ENCODE measurements at regions not wholly inside any gene's neighbourhood (a gene's known extent, or its start where the extent isn't known, plus 50 kb on each side); places are given as distances from the start of the nearest gene placed in this dataset.

DNA sequence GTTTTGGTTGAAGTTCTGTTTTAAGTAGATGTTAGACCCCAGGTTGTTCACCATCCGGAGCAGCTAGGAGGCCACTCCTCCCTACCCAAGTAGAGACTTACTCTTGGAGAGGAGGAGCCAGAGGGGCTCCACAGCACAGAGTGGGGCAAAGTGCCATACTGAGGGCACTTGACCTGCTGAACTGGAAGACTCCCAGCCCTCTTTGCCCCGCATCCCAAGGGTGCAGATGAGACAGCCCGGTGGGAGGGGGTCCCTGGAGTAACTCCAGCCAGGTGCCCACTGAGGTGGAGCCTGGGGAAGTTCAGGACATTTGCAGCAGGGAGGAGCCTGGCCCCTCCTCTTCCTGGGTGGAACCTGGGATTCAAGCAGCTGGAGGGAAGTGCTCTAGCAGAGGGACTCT, 102.1 kb upstream of the GPR6 start:
- H3K9me3 Mint-ChIP-seq (ENCODE audit: insufficient read depth), result no peaks in the 10 kb centered on the region
- no peak overlapping the region for H3K27ac ChIP-seq (ENCODE audit: low read length in 2 of 2)
- no peak overlapping the region for H3K9ac ChIP-seq (ENCODE audit: low read length)
- peaks cover 0 to 2% (median 0%) of the 10 kb centered on the region in 3 donors for H3K9me3 ChIP-seq (ENCODE audit: control extremely low read depth in 1 of 3, control insufficient read depth in 2 of 3, insufficient read depth in 1 of 3, low read length in 2 of 3)
- H3K4me1 Mint-ChIP-seq, result peaks cover 9% of the 10 kb centered on the region
- ChIA-PET POLR2A (no interaction called here), CTCF (interaction anchor here (0.6 kb wide), 1 partner anchor 163 kb away, joined by 3 read pairs; no protein-coding TSS in a partner anchor)
- no peak overlapping the region for H2AFZ ChIP-seq (ENCODE audit: insufficient read depth, low read depth, low read length, poor library complexity, severe bottlenecking)
- H3K27ac Mint-ChIP-seq, result no peak overlapping the region
- no peaks in the 10 kb centered on the region for H3K36me3 ChIP-seq (replicated peaks in 1 of 2; ENCODE audit: control extremely low read depth in 1 of 2, control insufficient read depth in 1 of 2, extremely low read depth in 1 of 2, insufficient read depth in 2 of 2, low read length in 1 of 2)
- H3K4me3 Mint-ChIP-seq, result no peak overlapping the region
- ATAC-seq (ENCODE audit: low read depth), result no peak
- WGBS (ENCODE audit: insufficient coverage), result 100% methylated on average over 2 of the region's 3 CpGs
- H3K27me3 ChIP-seq (replicated peaks in 1 of 4; ENCODE audit: control extremely low read depth in 1 of 4, control insufficient read depth in 3 of 4, insufficient read depth in 4 of 4, low read length in 3 of 4), result no peaks in the 10 kb centered on the region
- no peaks in the 10 kb centered on the region for H4K20me1 ChIP-seq (ENCODE audit: control insufficient read depth, insufficient read depth, low read length, poor library complexity, severe bottlenecking)
- TF ChIP-seq, protein P1, sequence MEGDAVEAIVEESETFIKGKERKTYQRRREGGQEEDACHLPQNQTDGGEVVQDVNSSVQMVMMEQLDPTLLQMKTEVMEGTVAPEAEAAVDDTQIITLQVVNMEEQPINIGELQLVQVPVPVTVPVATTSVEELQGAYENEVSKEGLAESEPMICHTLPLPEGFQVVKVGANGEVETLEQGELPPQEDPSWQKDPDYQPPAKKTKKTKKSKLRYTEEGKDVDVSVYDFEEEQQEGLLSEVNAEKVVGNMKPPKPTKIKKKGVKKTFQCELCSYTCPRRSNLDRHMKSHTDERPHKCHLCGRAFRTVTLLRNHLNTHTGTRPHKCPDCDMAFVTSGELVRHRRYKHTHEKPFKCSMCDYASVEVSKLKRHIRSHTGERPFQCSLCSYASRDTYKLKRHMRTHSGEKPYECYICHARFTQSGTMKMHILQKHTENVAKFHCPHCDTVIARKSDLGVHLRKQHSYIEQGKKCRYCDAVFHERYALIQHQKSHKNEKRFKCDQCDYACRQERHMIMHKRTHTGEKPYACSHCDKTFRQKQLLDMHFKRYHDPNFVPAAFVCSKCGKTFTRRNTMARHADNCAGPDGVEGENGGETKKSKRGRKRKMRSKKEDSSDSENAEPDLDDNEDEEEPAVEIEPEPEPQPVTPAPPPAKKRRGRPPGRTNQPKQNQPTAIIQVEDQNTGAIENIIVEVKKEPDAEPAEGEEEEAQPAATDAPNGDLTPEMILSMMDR (IDR thresholded peaks at IDR 0.05), result no peak
- no peak for TF ChIP-seq EZH2 (IDR thresholded peaks at IDR 0.05; ENCODE audit: borderline replicate concordance, insufficient read depth, low read depth, low read length, poor library complexity, severe bottlenecking)
- H3K4me2 ChIP-seq (replicated peaks; ENCODE audit: low read depth, low read length, poor library complexity, severe bottlenecking), result no peak overlapping the region
- no peak for DNase-seq
- peaks cover 6 to 9% of the 10 kb centered on the region in 2 donors for H3K4me1 ChIP-seq (ENCODE audit: control insufficient read depth in 2 of 2, insufficient read depth in 2 of 2, low read length in 2 of 2)
- no peaks in the 10 kb centered on the region for H3K79me2 ChIP-seq (ENCODE audit: control insufficient read depth, insufficient read depth, low read length)
- H3K27me3 Mint-ChIP-seq, result peaks cover 26% of the 10 kb centered on the region
- H3K4me3 ChIP-seq (ENCODE audit: control extremely low read depth in 1 of 5, extremely low read depth in 1 of 5, insufficient read depth in 1 of 5, low read depth in 2 of 5, low read length in 4 of 5), result no peak overlapping the region
- intact Hi-C loops (cut with micrococcal nuclease), result no loop called here

DNA sequence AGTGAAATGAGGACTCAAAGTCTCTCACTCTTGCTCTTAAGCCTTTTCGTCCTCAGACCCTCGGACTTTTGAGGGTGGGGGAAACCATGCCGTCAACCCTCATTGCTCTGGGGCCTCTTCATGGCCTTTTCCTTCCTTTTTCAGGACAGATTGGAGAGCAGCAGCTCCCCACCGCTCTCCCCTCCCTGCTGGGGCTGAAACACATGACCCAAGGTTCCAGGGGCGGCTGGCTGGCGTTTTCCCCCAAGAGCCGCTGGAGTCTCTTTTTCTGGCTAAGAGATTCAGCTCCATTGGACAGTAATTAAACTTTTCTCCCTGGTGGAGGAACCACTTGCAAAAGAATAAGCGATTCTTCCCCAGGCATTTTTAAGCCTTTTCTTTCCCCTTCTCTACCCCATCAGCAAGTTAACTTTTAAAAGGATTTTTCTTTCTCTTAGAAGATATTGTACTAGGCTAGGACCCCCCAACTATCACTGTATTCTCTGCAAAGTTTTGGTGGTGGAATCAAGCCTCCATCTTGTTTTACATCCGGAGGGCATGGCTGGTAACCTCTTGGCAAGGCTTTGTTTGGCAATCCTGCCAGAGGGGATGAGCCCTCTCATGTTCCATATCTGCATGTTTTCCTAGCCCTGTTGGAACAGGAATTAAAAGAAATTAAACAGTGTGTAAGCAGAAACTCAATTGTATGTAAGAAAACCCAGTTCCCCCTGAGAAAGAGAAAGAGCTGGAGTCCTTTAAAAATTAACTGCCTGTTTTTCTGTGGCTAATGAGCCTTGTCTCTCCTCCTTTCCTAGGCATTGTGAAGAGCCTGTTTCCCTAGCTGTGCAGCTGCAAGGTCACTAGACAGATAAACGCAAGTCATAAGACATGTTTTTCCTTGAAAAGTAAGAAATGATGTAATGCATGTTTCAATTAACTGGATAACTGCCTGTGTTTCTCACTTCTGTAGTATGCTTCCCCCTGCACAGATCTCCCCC, 100.8 kb upstream of the GPR6 start:
- Mint-ChIP-seq H3K27ac (no peak overlapping the region), H3K4me3 (no peak overlapping the region), H3K9me3 (ENCODE audit: insufficient read depth) (peaks cover 4% of the 10 kb centered on the region), H3K27me3 (peaks cover 26% of the 10 kb centered on the region), H3K4me1 (peaks cover 9% of the 10 kb centered on the region)
- ATAC-seq (ENCODE audit: low read depth) (no peak), DNase-seq (no peak)
- WGBS (ENCODE audit: insufficient coverage), result 86% methylated on average over 8 of the region's 10 CpGs
- Histone ChIP-seq H3K9ac (ENCODE audit: low read length) (no peak overlapping the region), H2AFZ (ENCODE audit: insufficient read depth, low read depth, low read length, poor library complexity, severe bottlenecking) (no peak overlapping the region), H3K79me2 (ENCODE audit: control insufficient read depth, insufficient read depth, low read length) (no peaks in the 10 kb centered on the region), H4K20me1 (ENCODE audit: control insufficient read depth, insufficient read depth, low read length, poor library complexity, severe bottlenecking) (no peaks in the 10 kb centered on the region), H3K4me1 (ENCODE audit: control insufficient read depth in 2 of 2, insufficient read depth in 2 of 2, low read length in 2 of 2) (peaks cover 6 to 9% of the 10 kb centered on the region in 2 donors), H3K36me3 (replicated peaks in 1 of 2; ENCODE audit: control extremely low read depth in 1 of 2, control insufficient read depth in 1 of 2, extremely low read depth in 1 of 2, insufficient read depth in 2 of 2, low read length in 1 of 2) (no peaks in the 10 kb centered on the region), H3K27ac (ENCODE audit: low read length in 2 of 2) (no peak overlapping the region), H3K27me3 (replicated peaks in 1 of 4; ENCODE audit: control extremely low read depth in 1 of 4, control insufficient read depth in 3 of 4, insufficient read depth in 4 of 4, low read length in 3 of 4) (no peaks in the 10 kb centered on the region), H3K4me2 (replicated peaks; ENCODE audit: low read depth, low read length, poor library complexity, severe bottlenecking) (no peak overlapping the region), H3K4me3 (ENCODE audit: control extremely low read depth in 1 of 5, extremely low read depth in 1 of 5, insufficient read depth in 1 of 5, low read depth in 2 of 5, low read length in 4 of 5) (no peak overlapping the region), H3K9me3 (ENCODE audit: control extremely low read depth in 1 of 3, control insufficient read depth in 2 of 3, insufficient read depth in 1 of 3, low read length in 2 of 3) (peaks cover 0 to 8% (median 3%) of the 10 kb centered on the region in 3 donors)
- POLR2A ChIA-PET, result no interaction called here
- TF ChIP-seq EZH2 (IDR thresholded peaks at IDR 0.05; ENCODE audit: borderline replicate concordance, insufficient read depth, low read depth, low read length, poor library complexity, severe bottlenecking), result no peak
- TF ChIP-seq, protein P1 (IDR thresholded peaks at IDR 0.05), result no peak
- CTCF ChIA-PET, result no interaction called here
- intact Hi-C loops (cut with micrococcal nuclease), result no loop called here
